NB4 (cell line): ENCODE measurements at regions not wholly inside any gene's neighbourhood (a gene's known extent, or its start where the extent isn't known, plus 50 kb on each side); places are given as distances from the start of the nearest gene placed in this dataset.

Experiments
- CTCF ChIP-seq: IDR thresholded peaks from one replicate; pipeline ENCODE4 v1.5.1; 2012; ENCODE audit warnings: low read depth, low read length
- POLR2A ChIP-seq: IDR thresholded peaks from 2 replicates; pipeline ENCODE4 v1.6.1; 2011; ENCODE audit warnings: mild to moderate bottlenecking; ENCODE audit not compliant: insufficient read length; ENCODE audit errors: extremely low read depth

DNA sequence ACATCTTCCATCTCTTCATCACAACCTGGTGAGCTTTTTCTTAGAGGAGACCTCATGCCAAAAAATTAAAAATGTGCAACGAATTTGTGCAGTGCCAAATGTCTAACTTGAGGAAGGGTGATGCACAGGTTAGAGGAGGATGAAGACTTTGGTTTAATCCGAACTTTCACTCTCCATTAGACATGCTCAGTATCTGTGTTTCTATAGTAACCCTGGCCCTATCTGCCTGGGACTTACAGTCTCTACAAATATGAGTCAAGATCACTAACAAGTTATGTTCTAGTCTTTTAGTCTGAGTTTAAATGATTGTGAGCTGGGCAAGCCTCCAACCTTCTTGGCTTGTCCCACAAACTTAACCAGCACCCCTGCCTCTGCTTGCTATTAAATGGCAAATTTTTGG, 377.0 kb downstream of the BMP2 start:
- TF ChIP-seq CTCF (no peak), POLR2A (no peak)
